CD4-positive, alpha-beta T cell treated with Interleukin-15 for 4 hours (primary cell): ENCODE measurements at regions not wholly inside any gene's neighbourhood (a gene's known extent, or its start where the extent isn't known, plus 50 kb on each side); places are given as distances from the start of the nearest gene placed in this dataset.
"Not testable (repeated sequence)": the region's sequence is repeated elsewhere in the genome, so short reads cannot be mapped to it uniquely, and the experiment has no call there.

Experiments used
- DNase-seq: peaks from one replicate; pipeline ENCODE4 v3.0.0-alpha.2; 2020; ENCODE audit warnings: low spot score

DNA sequence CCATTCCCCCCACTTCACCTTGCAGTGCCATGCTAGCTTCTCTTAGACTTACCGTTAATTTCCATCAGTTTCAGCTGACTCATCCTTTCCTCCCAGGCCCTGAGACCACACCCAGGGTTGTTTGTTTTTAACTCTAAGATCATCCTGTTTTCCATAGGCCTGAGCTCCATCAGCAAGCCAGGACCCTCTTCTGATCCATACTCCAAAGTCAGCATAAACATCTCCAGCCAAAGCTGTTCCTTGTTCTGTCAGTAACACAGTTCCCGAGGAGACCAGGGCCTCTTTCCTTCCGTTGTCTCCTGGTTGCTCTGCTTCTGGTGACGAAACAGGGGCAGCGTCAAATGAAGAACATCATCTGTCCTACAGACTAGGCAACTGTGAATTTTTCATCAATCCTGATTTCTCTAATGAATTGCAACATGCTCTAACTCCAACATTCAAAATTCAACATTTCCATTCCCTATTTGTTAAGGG, 83.8 kb upstream of the HNF1B start:
- no peak for DNase-seq

DNA sequence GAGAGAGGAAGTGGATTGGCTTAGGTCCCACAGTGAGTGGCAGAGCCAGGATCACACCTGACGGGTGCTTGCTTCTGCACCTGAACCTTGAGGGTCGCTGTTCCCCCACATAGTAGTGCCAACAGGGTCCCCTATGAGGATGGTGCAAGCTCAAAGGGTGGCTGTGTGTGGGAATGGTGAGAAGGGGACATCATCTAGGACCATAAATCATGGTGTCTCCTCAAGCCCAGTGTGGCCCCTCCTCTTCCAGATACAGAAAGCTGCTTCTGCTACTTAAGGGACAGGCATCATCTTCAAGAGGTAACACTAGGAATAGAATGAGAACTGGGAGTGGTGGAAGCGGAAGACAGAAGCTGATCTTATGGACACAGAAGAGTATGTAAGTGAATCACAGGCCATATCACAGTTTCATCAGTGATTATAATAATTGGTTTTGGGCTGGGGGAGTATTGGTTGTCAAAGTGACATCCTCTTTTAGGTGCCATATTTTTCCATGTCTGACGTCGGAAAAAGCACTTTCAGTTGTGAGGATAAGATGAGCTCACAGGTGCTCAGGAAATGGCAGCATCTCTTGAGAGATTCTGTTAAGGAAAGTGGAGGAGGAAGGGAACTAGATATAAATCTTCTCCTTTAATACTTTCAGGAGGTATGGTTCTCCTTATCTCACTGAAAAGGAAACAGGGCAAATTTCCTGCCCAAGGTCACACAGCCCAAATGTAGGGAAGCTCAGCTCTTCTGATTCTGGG, 83.2 kb upstream of the HNF1B start:
- no peak for DNase-seq

DNA sequence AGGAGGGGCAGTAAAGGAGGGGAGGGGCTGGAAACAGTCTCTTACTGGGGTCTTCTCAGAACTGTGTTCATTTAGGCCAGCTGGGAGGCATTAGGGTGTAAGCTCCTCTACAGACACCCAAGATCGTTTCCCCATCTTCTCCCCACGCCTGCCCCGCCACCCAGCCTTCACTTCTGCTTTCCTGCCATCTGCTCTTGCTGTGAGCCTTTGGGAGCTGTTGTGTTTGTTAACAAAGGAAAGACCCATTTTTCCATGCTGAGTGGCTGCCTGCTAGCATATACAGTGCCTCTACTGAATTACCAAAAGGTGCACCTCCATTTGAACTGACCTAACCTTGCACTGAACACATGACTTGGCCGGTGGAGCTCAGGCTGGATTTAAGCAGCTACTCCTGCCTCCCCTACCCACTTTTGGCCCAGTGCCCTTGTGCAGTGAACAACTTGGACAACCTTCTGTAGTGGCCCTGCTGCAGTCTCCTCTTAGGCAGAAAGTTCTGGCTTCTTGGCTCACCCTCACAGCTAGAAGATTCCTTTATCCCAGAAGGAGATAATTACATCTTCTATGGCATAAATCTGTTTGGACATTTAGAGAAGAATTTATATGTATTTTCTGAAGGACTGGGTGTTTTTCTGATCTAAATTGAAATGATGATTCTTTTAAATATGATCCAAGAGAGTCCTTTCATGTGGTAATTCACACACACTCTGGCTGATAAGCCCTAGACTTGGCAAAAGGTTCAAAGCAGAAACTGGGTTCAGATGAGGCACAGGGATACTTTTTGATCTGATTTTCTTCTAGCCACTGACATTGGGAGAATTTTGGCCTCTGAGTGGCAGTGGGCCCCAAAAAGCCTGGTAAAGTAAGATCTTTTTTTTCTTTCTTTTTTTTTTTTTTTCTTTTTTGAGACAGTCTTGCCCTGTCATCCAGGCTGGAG, 81.9 kb upstream of the HNF1B start:
- no peak for DNase-seq

DNA sequence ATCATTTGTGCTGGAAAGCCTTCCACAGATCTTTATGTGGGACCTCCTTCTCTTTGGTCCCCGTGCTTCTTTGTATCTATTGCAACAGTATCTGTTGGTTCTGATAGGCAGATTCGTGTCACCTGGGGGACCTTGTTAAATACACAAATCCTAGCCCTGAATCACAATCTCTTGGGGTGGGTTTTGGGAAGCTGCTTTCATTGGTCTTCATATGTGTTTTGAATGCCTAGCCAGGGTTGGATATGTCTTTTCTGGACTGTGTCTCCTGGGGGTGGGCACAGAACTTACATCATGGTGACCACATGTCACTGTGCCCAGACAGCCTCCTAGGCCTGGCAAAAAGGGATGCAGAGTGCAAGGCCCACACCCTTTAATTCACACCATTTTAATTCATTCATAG, 81.0 kb upstream of the HNF1B start:
- DNase-seq, result no peak

DNA sequence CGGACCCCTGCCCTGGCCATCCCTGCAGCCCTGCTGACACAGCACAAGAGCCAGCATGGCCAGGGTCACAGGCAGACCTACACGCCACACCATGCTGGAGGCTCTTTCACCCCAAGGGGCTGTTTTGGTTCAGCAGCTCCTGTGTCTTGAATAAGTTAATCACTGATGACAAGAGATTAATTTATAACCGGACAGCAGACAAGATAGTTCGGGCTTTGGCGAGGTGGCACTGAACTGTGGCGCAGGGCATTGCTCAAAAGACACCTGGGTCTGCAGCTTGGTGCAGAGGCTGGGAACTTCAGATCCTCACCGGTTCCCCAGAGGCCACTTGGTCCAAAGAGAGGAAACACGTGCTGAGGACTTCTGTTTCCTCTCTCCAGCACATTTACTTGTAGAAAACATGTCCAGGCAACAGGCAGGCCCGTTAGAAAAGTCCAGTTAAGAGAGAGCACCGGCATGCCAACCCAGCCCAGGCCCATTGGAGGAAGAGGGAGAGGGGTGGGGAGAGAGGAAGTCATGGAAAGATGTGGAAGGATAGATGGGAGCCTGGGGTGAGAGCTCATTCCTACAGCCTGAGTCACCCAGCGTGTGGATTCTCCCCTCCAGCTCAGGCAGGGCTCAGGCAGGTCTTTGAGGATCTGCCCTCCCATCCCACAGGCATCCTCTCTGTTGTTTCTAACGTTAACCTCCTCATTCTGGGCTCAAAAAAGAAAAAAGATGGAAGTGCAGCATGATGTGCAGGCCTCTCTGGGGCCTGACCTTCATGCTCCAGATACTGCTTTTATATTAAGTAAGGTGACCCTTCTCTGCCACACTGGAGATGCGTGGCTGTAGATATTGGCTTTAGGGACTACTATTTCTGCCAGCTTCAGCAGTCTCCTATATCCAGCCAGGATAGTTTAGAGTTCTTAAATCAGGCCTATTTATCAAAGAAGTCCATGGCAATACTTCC, 80.0 kb upstream of the HNF1B start:
- DNase-seq, result no peak

DNA sequence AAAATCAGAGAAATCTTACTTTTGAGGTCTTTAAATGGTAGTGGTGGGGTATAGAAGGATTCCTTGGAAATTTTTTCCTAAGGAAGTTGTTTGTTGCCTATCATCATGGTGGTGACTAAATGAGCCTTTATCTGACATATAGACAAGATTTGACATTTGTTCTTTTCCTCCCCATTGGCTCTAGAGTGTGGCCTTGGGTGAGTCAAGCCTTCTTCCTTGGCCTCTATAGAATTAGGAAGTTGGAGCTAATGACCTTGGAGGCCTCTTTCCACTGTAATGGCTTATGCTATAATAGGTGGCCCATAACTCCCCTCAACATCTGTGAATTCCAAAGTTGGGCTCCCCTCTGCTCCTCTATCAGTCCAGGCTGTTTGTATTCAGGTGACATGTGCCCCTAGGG, 79.1 kb upstream of the HNF1B start:
- DNase-seq, result no peak

DNA sequence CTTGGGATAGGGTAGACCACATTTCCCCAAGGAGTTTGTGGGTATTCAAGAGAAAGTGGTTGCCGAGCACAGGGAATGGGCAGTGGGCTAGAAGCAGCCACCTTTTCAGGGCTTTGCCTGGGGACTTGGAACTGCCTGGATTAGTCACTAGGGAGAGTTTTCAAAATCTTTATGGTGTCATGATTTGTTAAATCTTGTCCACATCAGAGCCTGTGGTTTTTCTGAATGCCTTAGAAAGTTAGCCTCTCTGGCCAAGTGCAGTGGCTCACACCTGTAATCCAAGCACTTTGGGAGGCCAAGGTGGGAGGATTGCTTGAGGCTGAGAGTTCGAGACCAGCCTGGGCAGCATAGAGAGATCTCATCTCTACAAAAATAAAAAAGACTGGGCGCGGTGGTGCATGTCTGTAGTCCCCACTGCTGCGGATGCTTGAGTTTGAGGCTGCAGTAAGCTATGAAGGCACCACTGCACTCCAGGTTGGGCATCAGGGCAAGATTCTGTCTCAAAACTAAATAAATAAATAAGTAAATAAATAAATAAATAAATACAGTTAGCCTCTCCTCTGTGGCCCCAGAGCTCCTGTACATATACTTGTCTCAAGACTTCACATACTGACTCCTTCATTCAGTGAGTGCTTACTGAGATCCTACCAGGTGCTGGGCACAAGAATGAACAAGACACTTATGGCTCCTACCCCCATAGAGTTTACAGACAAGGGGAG, 76.3 kb upstream of the HNF1B start:
- no peak for DNase-seq

DNA sequence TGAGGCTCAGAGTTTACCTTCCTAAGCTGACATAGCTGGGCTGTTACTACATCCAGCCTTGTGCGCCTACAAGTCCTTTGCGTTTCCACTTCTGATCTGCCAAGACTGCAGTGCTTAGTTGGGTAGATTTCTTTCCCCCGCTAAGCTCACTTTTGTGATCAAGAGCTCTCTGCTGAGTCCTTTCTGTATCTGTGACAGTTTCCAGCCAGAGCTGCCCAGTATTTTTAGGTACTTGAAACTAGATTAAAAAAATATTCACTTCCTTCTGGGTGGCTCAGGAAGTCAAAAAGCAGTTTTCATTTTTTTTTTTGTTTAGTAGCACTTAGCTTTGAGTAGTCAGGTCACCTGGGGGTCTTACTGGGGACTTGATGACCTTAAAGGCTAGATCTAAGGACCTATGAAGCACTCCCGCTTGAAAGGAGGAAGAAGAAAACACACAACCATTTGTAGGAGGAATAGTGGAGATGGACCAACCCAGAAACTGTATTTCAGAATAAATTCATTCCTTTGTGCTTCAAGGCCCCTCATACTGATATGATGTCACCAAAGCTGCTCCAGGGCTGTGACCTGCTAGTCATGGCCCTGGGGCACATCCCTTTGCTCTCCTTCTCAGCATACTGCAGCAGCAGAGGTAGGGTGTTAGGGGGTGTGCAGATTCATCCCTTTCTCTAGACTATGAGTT, 75.6 kb upstream of the HNF1B start:
- no peak for DNase-seq

DNA sequence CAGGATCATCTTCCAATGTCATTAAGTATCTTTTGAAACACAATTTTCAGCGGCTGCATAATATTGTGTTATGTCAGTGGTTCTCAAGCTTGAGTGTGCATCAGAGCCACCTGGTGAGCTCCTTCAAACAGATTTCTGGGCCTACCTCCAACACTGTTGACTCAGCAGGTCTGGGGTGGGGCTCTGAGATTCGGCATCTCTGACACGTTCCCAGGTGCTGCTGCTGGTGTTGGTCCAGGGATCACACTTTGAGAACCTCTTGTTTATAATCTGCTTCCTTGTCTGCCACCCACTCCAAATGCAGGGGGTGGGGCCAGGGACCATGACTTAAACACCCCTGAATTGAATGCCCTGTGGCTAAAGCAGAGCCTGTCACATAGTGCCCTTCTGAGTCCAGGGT, 73.8 kb upstream of the HNF1B start:
- DNase-seq, result no peak

DNA sequence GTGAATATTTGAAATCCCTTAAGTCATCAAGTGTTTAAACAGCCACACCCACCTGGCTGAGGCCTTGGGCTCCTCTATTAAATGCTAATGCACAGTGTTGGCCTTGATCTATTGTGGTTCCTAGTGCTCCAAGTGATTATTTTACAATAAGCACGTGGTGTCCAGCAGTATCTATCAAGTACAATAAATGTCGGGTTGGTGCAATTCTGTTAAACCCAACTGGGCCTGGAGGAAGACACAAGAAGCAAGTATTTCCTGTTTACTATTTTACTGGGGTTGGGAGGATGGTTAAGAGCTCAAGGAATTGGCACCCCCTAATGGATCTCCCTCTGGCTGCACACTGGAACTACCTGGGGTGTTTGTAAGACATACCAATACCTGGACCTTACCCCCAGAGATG, 72.1 kb upstream of the HNF1B start:
- no peak for DNase-seq

DNA sequence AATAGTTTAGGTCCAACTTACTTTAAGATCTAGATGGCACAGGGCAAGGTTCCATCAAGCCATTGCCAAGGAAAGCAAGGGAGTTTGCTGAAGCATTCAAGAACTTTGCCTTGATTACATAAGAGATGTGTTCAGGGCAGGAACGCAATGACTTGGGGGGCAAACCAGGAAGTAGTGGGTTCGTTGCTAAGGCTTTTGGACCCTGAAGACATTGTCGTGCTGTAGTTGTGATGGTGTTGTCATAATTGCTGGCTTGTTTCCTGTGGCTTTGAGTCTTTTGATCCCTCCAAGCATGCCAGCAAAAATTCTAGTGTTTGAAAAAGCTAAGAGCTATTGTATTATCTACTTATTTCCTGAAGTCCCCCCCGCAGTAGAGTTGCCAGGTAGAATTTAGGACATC, 70.7 kb upstream of the HNF1B start:
- DNase-seq, result no peak

DNA sequence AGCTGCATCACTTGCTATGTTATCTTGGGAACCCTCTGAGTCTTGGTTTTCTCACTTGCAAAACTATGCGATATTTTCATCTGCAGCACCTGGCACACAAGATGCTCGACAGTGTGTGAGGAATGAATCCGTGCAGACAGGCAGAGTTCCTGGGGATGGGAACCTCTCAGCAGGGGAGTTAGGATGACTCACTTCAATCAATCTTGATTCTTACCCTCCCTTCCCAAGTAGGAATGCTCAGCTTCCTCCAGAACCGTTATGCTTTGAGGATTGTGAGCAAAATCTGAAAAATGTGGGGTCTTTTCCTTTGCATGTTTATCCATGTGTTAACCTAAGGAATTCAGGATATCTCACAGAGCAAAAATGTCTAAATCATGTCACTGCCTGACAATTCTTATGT, 68.9 kb upstream of the HNF1B start:
- no peak for DNase-seq

DNA sequence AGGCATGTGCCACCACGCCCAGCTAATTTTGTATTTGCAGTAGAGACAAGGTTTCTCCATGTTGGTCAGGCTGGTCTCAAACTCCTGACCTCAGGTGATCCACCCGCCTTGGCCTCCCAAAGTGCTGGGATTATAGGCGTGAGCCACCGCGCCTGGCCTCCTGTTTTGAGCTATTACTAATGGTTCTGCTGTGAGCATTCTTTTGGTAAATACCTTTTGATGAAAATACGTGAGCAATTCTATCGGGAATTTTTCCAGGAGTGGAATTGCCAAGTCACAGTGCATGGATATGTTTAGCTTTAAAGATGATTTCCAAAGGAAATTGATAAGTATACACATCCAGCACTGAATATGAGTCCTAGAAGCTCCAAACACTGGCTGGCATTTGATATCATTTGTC, 64.0 kb upstream of the HNF1B start:
- not testable (repeated sequence) for DNase-seq

DNA sequence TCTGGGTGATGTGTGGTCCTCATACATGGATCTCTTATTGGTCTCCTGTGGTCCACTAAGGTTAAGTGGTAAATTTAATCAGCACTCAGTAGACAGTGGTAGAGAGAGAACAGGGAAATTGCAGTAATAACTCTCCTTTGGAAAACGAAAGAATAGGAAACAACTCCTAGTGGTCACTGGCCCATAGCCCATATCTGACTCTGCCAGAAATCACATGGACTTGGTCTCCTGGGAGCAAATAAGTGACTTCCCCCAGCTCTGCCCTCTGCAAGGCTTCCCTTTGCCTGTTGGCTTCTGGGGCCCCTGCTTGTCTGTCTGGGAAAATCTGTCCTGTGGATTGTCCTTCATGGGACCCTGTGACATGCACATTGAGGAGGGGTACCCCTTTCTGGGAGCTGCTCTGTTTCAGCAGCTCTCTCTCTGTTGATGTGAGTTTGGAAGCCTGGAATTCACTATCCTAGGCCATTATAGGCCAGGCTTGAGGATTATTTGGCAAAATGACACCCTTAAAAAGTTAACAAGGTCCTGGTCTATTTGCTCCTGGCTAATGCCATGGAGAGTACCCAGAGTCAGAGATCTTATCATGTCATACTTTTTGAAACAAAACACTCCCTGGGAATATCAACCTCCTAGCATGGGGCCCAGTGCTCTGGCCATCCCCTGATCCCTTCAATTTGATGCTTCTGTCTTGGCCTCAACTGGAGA, 58.0 kb upstream of the HNF1B start:
- no peak for DNase-seq

DNA sequence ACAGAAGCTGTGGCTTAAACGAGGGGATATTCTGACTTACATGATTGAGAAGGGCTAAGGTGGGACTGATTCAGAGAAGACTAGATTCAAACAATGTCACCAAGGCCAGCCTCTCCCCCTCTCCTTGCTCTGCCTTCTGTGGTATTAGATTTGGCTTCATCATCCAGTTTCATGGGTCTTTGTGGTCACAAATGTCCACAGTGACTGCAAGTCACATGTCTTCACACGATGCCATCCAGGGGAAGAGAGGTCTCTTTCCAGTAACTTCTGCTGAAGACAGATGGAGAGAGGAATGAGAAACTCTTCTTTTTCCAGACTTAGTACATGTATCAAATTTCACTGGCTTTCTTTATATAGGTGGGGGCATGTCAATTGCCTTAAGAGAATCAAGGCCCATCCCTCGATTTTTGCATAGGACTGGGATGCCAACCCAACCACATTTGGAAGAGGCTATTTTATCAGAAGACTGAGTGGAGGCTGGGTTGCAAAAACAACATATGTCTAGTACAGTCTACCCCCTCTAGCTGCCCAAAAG, 57.3 kb upstream of the HNF1B start:
- DNase-seq, result no peak

DNA sequence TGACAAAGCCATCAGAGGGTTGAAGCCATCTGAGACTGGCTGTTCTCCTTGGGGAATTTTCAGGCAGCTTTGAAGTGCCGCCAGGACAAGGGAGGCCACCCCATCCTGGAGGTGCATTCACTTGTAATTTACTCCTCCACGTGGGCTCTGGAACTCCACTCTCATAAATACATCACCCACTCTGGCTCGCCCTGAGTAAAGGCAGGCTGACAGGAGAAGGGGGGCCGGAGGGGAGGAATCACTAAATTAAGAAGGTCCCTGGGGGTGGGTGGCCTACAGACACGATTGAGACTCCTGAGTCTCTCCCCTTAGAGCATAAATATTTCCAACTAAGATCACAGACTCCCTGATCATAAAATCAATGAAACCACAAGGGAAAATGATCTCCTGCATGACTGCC, 56.3 kb upstream of the HNF1B start:
- DNase-seq, result no peak

DNA sequence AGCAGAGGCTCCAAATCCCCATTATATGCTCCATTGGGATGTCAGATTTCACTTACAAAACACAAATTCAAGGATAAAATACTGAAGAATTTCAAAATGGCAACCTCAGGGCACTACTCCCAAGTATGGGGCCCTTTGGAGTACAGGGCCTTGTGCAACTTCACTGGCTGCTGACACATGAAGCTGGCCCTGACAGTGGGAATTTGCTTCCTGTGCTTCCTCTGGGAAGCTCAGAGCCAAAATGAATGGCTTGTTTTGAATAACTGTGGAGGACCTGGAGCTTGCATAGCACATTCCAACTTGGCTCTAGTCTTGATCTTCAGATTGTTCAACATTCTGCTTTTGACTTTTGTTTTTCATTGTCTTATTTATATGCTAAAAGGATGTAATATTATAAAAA, 52.3 kb upstream of the HNF1B start:
- no peak for DNase-seq

DNA sequence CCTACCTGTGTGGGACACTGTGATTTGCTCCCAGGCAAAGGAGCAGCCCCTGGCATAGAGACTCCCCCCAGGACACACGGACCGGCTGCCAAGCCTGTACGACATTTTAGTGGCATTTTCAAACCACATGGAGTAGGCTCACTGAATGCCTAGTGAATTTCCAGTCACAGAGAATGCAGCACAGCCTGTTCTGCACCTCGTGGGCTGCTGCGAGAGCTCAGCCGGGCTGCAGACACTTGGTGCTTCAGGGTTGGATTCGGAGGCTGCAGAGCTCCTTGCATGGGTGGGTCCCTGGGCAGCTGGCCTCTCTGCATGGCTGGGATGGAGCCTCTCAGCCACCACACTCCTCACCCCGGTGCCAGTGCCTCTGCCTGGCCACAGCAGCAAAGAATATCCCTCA, 51.2 kb upstream of the HNF1B start:
- no peak for DNase-seq
